ENCODE measurements at regions not wholly inside any gene's neighbourhood (a gene's known extent, or its start where the extent isn't known, plus 50 kb on each side); places are given as distances from the start of the nearest gene placed in this dataset.

DNA sequence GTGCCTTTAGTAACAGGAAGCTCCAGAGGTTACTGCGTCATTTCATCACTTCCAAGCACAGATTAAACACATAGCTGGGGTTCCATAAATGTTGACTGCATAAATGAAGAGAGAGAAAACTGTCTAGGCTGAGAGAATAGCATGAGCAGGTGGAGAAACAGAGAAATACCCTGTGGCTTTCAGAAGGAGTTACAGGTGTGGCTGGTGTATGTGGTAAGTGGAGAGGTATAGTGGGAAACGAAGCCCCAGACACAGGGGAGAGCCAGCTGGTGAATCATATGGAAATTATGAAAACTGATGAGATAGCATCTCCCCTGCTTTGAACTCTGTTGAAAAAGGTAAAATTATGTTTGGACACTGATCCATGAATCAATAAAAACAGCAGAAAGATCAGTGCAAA, 807.4 kb upstream of the POU3F3 start:
- DNase-seq: no peak

DNA sequence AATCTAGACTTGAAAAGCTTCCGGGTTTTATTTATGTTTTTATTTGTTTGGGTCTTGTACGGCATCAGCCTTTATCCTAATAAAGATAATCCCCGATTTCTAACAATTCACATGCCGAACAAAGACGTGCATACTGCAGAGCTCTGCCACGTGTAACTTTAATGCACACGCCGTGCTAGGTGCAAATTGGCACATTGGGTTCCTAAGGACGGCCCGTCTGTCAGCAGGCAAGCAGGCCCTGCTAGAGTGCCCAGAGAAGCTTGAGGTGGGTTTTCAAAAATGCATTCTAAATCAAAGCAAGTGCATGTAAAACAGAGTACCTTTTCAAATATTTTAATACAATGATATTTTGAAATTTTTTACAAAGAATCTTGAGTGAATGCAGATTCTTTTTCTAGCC, 806.4 kb upstream of the POU3F3 start:
- DNase-seq: no peak

DNA sequence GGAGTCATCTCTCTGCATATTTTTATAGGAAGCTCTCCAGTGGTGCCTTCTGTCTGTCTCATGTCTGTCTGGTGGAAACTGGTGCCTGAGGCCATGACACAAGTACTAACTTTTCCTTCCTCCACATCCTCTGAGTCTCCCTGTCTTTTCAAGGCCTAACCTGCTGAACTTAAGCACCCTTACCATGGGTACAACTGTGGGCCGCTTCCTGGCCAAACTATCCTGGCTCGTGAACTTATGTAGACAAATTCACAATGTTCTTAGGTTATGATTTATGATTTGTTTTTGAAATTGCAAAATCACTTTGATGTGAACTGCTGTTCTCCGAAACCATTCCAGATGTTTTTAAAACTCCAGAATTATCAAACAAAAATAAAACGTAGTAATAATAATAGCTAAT, 804.5 kb upstream of the POU3F3 start:
- no peak for DNase-seq

DNA sequence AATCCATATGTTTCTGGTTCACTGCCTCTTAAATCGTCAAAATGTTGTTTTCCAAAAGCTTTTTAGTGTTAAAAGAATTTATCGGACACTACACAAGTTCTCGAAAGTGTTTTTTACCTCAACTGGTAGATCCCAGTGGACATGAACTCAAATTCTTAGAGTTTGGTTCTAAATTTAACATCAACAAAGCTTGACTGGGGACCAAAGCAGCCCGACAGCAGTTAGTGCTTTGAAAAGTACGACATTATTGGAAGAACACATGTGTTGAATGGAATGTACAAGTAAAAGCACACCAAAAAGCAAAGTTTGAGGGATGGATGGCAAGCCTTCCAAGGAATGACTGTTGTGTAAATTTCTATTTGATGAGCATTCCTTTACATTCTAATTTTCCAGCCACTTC, 803.9 kb upstream of the POU3F3 start:
- DNase-seq: no peak

DNA sequence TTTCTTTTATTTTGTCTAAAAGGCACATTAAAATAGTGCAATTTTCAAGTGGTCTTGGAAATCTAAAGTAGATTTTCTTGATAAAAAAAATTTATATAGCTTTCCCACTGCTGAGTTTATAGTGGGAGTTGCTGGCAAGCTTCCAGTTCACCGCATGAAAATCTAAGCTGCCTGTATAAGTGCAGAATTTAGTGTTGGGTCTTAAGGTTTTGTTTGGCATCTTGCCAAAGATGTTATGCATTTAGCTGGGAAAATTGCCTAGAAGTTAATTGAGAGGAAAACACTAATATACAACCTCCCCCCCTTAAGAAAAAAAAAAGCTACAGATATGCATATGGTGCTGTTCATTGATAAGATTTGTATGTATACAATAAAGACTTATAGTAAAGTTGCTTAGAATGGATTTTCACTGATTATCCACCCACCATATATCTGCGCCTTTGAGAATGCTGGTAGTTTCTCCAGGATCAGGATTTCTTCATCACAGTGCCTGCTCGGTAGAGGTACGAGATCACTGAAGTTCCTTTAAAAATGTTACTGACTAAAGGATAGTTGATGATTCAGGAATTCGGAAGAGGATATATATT, 803.2 kb upstream of the POU3F3 start:
- DNase-seq: no peak

DNA sequence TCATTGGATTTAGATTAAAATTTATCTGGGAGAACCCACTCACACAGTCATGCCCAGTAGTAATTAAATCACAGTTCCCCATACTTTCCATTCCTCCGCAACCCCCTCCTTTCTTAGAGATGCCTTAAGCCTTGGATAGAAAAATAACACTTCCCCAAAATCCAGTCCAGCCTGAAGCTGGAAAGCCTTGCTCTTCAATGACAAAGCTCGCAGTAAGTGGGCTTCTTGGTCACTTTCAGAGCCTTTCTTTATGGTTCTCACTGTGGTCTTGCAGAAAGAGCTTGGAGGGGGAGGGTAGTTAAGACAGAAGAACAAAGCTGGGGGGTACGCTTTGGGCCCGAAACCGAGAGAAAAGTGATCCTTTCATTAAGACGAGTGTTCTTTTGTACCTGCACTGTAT, 802.1 kb upstream of the POU3F3 start:
- DNase-seq: no peak

DNA sequence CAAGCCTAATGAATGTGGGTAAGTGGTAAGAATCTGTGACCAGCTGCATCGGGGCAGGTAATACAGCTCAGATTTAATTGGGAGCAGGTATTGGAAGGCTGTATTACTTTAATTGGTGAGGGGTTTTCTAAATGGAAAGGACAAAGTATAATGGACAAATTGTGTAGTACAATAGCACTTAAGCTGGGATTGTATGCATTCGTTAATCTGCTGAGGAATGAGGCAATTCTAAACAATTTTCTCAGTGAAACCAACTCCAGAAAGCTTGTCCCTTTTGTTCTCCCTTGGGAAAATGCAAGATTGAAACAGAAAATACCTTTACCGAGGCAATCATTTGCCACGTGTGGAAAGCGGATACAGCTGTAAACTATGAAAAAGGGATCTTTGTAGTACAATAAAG, 801.6 kb upstream of the POU3F3 start:
- no peak for DNase-seq

DNA sequence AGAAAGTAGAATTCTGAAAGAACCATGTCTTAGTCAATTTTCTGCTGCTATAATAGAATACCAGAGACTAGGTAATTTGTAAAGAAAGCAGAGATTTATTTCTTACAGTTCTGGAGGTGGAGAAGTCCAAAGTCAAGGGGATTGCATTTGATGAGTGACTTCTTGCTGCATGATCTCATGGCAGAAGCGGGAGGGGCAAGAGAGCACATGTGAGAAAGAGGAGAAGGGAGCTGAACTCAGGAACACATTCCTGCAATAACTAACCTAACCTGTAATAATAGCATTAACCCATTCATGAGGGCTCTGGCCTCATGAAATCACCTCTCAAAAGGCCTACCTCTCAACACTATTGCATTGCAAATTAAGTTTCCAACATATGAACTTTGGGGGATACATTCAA, 797.5 kb upstream of the POU3F3 start:
- DNase-seq: no peak

DNA sequence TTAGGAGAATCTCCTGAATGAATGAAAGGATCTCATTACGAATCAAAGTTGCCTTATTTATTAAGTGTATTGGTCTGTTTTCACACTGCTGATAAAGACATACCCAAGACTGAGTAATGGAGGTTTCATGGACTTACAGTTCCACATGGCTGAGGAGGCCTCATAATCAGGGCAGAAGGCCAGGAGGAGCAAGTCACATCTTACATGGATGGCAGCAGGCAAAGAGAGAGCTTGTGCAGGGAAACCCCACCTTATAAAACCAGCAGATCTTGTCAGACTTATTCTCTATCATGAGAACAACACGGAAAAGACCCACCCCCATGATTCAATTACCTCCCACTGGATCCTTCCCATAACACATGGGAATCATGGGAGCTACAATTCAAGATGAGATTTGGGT, 785.2 kb upstream of the POU3F3 start:
- no peak for DNase-seq

DNA sequence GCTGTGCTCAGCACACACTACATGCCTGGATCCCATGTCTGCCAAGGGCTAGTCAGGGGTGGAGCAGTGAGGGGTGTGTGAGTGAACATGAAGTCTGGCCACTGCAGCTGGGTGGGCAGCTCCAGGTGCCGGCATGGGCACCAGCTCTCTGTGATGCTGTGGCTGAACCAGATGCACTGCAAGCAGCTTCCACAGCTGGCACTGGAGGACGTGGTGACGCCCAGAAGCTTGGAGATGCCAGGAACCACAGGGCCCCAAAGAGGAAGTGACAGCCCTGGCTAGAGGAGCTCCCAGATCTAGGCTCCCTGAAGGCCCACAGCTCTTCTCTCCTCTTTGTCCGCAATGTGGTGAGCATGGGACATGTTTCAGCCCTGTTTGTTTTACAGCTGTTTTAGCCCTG, 776.3 kb upstream of the POU3F3 start:
- no peak for DNase-seq

DNA sequence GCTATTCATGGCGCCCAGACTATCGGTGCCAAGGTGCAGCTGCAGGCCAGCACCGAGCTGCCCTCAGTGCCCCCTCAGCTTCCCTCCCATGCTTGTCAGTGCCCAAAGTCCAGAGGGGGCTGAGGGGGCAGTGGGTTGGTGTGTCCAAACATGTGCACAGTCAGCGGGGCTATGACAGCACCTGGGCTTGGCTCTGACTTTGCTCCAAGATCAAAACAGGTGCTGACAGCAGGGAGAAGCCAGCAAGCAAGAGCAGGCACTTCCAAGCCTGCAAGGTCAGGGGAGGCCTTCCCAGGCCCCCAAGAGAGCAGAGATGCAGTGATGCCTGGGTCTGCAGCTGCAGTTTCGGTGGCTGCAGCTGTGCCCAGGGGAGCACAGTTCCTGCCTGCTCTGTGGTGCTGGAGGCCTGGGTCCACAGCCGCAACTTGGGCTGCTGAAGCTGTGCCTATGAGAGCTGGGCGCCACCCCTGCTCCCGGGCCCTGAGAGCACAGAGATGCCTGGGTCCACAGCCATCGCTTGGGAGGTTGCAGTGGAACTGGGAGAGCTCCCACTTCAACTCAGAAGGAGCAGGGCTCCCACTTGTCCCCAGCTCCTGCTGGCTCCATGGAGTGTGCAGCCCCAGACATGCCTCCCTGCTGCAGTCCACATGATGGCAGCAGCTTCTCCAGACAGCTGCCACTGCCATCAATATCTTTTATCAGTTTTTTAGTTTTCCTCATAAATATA, 775.3 kb upstream of the POU3F3 start:
- DNase-seq: no peak

DNA sequence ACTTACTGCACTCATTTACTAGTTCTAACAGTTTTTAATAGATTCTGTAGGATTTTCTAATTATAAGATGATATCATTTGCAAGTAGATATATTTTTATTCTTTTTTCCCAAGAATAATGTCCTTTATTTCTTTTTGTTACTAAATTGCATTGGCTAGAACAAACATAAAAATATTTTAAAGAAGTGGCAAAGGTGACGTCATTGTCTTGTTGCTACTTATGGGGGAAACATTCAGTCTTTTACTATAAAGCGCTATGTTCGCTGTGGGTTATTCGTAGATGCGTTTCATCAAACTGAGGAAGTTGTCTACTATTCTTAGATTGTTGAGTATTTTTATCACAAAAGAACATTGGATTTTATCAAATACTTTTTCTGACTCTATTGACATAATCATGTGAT, 765.2 kb upstream of the POU3F3 start:
- no peak for DNase-seq

DNA sequence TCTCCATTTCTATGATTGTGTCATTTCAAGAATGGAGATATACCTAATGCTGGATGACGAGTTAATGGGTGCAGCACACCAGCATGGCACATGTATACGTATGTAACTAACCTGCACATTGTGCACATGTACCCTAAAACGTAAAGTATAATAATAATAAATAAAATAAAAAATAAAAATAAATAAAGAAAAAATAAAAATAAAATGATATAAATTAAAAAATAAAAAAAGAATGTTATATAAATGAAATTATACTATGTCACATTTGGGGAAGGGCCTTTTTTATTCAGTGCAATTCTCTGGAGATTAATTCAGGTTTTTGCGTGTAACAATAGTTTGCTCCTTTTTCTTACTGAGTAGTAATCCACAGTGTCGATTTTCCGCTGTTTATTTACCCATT, 763.5 kb upstream of the POU3F3 start:
- DNase-seq: no peak

DNA sequence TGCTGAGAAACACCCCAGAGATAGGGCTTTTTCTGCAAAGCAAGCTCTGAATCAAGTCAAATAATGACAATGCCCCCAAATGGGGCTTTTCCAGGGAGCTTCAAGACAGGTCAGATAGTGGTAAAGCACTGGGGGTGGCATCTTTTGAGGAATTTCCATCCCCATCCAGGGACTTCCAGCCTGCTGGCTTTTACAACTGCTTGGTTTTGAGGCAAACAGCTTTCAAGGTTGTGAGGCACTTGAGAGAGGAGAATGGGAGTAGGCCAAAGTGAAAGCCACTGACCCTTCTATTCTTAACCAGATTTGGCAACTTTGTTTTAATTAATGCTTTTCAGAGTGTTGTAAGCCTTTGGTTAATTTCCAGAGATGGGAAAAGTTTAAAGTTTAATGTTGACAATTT, 762.0 kb upstream of the POU3F3 start:
- DNase-seq: no peak

DNA sequence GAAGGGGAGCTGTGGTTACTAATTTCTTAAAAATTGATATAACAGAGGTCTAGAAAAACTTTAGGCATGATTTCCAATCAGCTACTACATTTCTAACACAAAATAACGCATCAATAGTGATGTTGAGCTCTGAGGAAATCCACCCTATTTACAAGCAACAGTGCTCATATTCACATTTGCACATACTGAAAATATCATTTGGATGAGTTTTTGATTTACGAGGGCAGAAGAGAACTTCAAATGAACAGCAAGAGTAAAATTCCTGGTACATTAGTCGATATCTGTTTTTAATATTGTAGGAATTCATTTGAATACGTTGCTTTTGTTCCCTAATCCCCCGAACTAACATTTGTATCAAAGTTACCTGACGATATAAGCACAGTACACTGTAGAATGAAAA, 761.0 kb upstream of the POU3F3 start:
- DNase-seq: no peak

DNA sequence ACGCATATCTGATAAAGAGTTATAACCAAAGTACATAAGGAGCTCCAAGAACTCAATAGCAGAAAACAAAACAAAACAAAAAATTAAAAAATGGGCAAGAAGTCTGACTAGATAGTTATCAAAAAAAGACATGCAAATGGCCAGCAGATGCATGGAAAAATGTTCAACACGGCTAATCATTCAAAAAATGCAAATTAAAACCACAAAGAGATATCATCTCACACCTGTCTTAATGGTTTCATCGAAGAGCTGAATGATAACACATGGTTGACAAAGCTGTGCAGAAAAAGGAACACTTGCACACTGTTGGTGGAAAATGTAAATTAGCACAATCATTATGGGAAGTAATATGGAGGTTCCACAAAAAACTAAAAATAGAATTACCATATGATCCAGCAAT, 751.3 kb upstream of the POU3F3 start:
- no peak for DNase-seq

DNA sequence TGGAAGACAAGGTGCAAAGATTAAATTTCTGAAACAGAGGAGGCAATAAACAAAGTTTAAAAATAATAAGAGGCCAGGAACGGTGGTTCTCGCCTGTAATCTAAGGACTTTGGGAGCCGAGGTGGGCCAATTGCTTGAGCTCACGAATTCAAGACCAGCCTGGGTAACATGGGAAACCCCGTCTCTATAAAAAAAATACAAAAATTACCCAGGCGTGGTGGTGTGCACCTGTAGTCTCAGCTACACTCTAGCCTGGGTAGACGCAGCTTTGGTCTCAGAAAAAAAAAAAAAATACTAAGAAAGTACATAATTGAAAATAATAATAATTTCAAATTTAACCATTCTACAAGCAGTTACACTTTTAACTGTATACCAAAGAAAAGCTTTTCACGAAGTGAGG, 744.6 kb upstream of the POU3F3 start:
- DNase-seq: no peak

DNA sequence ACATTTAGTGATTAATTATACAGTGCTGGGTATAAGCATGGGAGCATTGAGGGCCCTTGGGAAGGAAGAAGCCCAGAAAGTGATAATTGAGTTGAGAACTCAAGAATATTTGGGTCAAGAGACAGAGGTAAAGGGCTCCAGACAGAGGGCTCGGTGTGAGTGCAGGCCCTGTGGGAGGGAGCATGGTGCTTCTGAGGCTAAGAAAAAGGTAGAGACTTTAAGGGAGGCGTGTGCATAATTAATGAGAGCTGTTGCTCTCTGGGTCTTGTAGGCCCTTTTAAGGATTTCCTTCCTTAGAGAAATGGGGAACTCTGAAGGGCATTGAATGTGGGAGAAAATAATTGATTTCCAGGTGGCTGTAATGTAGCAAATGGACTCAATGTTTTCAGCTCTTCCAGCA, 735.0 kb upstream of the POU3F3 start:
- no peak for DNase-seq

DNA sequence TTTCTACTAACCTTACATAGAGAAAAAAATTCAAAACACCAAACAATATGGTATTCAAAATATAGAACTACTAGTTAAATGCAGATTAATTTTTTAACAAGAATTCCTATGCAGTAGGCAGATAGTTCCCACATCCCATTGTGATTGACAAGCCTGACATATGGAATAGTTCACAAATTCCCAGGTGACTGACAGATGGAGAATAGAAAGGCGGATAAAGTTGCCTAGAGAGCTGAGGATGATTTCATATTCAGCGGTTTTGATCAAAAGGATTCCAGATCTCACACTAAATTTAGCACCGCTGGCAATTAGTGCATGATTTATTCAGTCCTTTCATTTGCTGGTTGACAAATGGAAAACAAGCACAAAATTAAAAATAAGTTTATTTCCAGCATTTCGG, 733.7 kb upstream of the POU3F3 start:
- DNase-seq: no peak

DNA sequence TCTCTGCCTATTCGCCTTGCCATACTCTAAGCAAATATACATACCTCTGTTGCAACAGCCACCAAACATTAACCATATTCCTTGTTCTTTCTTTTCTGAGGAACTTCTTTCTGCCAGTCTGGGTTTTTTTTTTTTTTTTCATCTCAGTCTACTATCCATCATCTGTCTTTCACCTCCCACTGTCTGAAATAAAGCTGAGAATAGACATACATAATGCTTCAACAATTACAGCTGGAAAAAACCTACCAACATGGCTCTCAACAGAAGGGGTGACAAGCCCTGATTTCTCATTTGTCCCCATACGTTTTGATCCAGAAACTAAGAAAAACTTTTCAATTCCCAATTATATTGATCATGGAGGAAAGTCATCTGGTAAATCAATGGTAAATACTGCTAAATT, 728.8 kb upstream of the POU3F3 start:
- no peak for DNase-seq

DNA sequence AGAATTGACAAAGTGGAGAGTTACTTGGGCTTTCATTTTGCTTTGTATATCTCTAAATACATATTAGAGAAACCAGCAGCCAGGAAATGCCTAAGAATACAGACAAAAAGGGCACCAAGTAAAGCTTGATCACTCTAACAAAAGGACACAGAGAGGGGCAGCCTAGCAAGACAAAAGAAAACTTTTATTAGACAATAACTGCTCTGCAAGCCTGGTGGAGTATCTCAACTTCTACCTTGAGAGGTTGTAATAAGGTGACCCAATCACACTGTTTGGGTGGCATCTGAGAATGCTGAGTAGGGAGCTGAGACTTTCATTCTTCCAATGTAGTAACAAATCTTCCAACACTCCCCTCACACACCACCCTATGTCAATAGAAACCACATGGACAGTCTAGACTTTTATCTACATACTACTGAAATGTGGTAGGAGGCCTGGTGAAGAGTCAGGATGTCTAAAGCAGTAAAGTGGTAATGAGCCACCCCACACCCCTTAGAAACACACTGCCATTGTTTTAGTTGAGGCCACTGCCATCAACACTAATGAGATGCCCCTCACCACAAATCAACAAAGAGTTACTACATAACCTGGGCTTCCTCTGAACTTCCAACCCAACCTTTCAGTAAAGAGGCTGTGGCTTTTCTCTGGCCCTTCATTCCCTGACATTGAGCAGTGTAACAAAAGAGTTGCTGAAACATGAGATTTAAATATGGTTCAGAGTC, 726.7 kb upstream of the POU3F3 start:
- DNase-seq: no peak

DNA sequence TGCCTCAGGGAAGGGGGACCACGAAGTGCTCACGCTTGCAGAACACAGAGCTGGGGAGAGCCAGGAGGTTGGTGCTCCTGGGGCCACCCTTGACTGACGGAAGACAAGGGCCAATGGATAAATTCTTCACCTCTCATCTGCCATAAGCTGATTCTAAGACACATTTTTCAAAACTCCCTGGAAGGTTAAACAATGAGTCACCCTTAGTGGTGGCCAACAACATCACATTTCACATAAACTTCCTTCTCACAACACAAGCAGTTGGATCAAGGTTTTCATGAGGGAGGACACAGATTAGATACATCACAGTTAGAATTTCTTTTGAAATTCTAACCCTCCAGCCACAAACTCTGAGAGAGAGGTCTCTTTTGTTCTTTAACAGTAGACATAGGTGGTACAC, 713.6 kb upstream of the POU3F3 start:
- no peak for DNase-seq

DNA sequence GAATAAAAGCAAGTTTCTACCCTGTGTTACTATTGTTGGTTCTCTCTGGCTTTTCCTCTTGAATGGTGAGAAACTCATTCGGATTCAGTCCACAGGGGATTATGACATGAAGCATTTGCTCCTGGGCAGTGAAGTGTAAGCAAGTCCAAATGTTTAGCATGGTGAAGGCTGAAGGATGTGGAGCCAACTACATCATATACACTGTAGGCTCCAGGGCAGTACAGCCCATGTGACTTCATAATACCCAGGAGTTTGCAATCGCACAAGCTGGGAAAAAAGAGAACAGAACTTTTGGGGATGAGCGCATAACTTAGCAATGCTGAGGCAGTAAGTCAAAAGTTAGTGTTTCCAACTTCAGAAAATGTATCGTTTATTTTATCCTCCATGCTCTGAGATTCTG, 695.7 kb upstream of the POU3F3 start:
- no peak for DNase-seq

DNA sequence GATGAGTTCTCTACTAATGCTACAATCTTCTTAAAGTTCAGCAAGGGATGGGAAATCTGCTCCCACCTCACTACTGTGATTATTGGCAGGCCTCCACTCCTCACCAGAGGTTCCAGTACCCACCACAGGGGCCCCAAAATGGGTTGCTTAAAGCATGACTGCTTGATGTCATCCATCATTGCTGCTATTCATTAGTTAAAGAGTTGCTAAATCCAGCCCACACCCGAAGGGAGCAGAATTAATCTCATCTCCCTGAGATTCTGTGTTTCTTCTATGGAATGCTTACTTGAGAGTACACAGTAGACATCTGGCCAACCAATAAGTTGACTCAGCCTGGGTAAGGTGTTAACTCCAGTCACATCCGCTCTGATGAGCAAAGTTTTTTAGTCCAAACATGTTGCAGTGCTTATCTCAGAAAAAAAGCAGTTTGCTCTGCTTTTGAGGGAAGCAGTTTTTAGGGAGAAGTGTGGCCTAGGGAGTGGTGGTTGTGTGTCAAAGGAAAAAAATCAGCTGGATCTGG, 690.2 kb upstream of the POU3F3 start:
- no peak for DNase-seq

Measured in NK-92 treated with Interleukin-12 subunit alpha and Interleukin-12 subunit beta, amount 100 ng/mL, for 24 hours (cell line).